Loucy (cell line): ENCODE measurements at regions not wholly inside any gene's neighbourhood (a gene's known extent, or its start where the extent isn't known, plus 50 kb on each side); places are given as distances from the start of the nearest gene placed in this dataset.

ENCODE experiments used
- H2AFZ ChIP-seq: fragments of 200-600 bp; sonication (generic); 2 replicates; pipeline ENCODE4 v1.6.0; 2016; ENCODE audit warnings: antibody characterized with exemption, mild to moderate bottlenecking, low read length, moderate library complexity
- H3F3A ChIP-seq: fragments of 200-600 bp; 2 replicates; pipeline ENCODE4 v1.6.0; 2016; ENCODE audit warnings: antibody characterized with exemption, low read depth, mild to moderate bottlenecking
- H3K27me3 ChIP-seq: fragments of 200-600 bp; sonication (generic); 2 replicates; pipeline ENCODE4 v1.6.1; 2014; ENCODE audit warnings: low read length, mild to moderate bottlenecking; ENCODE audit not compliant: insufficient read depth, poor library complexity, severe bottlenecking
- H3K36me3 ChIP-seq: fragments of 200-600 bp; sonication (generic); 2 replicates; pipeline ENCODE4 v1.6.1; 2016; ENCODE audit warnings: low read length; ENCODE audit not compliant: insufficient read depth
- H3K4me1 ChIP-seq: fragments of 200-600 bp; sonication (generic); 2 replicates; pipeline ENCODE4 v1.5.1; 2014; ENCODE audit warnings: low read length, mild to moderate bottlenecking; ENCODE audit not compliant: insufficient read depth, poor library complexity, severe bottlenecking
- H3K4me2 ChIP-seq: fragments of 200-600 bp; sonication (generic); 2 replicates; pipeline ENCODE4 v1.6.0; 2014; ENCODE audit warnings: antibody characterized with exemption, low read length, low read depth, mild to moderate bottlenecking; ENCODE audit not compliant: poor library complexity, severe bottlenecking
- H3K4me3 ChIP-seq: fragments of 200-600 bp; sonication (generic); 2 replicates; pipeline ENCODE4 v1.5.1; 2014; ENCODE audit warnings: low read length, mild to moderate bottlenecking, mixed read lengths; ENCODE audit not compliant: poor library complexity, severe bottlenecking
- H3K79me2 ChIP-seq: fragments of 200-600 bp; sonication (generic); 2 replicates; pipeline ENCODE4 v1.6.1; 2014; ENCODE audit warnings: low read length; ENCODE audit not compliant: insufficient read depth
- H3K9ac ChIP-seq: fragments of 200-600 bp; sonication (generic); 2 replicates; pipeline ENCODE4 v1.6.0; 2014; ENCODE audit warnings: mild to moderate bottlenecking, low read depth, low read length, moderate library complexity; ENCODE audit not compliant: poor library complexity, severe bottlenecking
- H3K9me2 ChIP-seq: fragments of 200-600 bp; sonication (generic); replicated peaks from 2 replicates; pipeline ENCODE4 v1.6.1; 2016; ENCODE audit warnings: low read depth, low read length, mixed read lengths
- H3K9me3 ChIP-seq: fragments of 200-600 bp; sonication (generic); 2 replicates; pipeline ENCODE4 v1.6.1; 2014; ENCODE audit warnings: mild to moderate bottlenecking, antibody characterized with exemption, low read length, low read depth; ENCODE audit not compliant: insufficient read depth
- H4K20me1 ChIP-seq: fragments of 200-600 bp; sonication (generic); 2 replicates; pipeline ENCODE4 v1.6.0; 2014; ENCODE audit warnings: antibody characterized with exemption, low read length, mild to moderate bottlenecking; ENCODE audit not compliant: insufficient read depth, poor library complexity, severe bottlenecking
- CTCF ChIP-seq: fragments of 200-600 bp; sonication (generic); conservative IDR thresholded peaks from 2 replicates; pipeline ENCODE4 v1.5.1; 2014; ENCODE audit warnings: mild to moderate bottlenecking, antibody characterized with exemption, low read length
- EZH2phosphoT487 ChIP-seq: fragments of 200-600 bp; IDR thresholded peaks from 2 replicates; pipeline ENCODE4 v1.6.1; 2018; ENCODE audit warnings: antibody characterized with exemption, mild to moderate bottlenecking, moderate library complexity, borderline replicate concordance

DNA sequence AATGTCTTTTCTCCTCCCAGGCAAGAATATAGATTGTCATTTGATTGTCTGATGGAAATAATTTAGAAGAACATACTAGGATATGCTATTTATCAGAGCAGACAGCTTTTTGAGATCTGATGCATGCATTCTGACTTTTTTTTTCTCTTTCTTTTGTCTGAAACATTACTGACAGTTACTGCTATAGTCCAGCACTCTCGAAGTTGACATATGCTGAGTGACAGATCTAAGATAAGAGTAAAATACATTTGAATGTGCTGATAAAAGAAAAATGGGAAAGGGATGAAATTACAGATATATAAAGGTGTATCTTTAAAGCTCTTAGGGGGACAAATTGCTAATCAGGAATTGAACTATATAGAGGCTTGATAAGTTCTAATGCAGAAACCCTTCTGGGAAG lies 753.8 kb upstream of the TENM4 start:
- Histone ChIP-seq H3K9ac (no peak overlapping the region), H3K36me3 (no peaks in the 10 kb centered on the region), H2AFZ (no peak overlapping the region), H3K27me3 (no peaks in the 10 kb centered on the region), H4K20me1 (no peaks in the 10 kb centered on the region), H3K4me3 (no peak overlapping the region), H3K9me2 (no peaks in the 10 kb centered on the region), H3F3A (no peaks in the 10 kb centered on the region), H3K4me2 (no peak overlapping the region), H3K79me2 (no peaks in the 10 kb centered on the region), H3K9me3 (no peaks in the 10 kb centered on the region), H3K4me1 (no peaks in the 10 kb centered on the region)
- no peak for TF ChIP-seq CTCF
- no peak for TF ChIP-seq EZH2phosphoT487

- Histone ChIP-seq H2AFZ (no peak overlapping the region), H3K9me2 (no peaks in the 10 kb centered on the region), H3F3A (no peaks in the 10 kb centered on the region), H3K79me2 (no peaks in the 10 kb centered on the region), H3K27me3 (no peaks in the 10 kb centered on the region), H3K9ac (no peak overlapping the region), H3K9me3 (no peaks in the 10 kb centered on the region), H4K20me1 (no peaks in the 10 kb centered on the region), H3K4me1 (no peaks in the 10 kb centered on the region), H3K4me3 (no peak overlapping the region), H3K4me2 (no peak overlapping the region), H3K36me3 (no peaks in the 10 kb centered on the region)
- no peak for TF ChIP-seq CTCF
- no peak for TF ChIP-seq EZH2phosphoT487
Measured at GRCh38 chr11:80194016-80194415, 753.2 kb upstream of the TENM4 start.

- H3K9me3 ChIP-seq: no peaks in the 10 kb centered on the region
- no peak overlapping the region for H2AFZ ChIP-seq
- H3K9me2 ChIP-seq: no peaks in the 10 kb centered on the region
- no peaks in the 10 kb centered on the region for H3F3A ChIP-seq
- no peaks in the 10 kb centered on the region for H3K36me3 ChIP-seq
- no peaks in the 10 kb centered on the region for H4K20me1 ChIP-seq
- H3K9ac ChIP-seq: no peak overlapping the region
- TF ChIP-seq EZH2phosphoT487: no peak
- TF ChIP-seq CTCF: no peak
- no peaks in the 10 kb centered on the region for H3K4me1 ChIP-seq
- H3K79me2 ChIP-seq: no peaks in the 10 kb centered on the region
- H3K4me2 ChIP-seq: no peak overlapping the region
- no peaks in the 10 kb centered on the region for H3K27me3 ChIP-seq
- no peak overlapping the region for H3K4me3 ChIP-seq
Measured at GRCh38 chr11:80188076-80188627, 747.3 kb upstream of the TENM4 start.
